HG02678 (cell line): ENCODE measurements at regions not wholly inside any gene's neighbourhood (a gene's known extent, or its start where the extent isn't known, plus 50 kb on each side); places are given as distances from the start of the nearest gene placed in this dataset.
"Not testable (repeated sequence)": the region's sequence is repeated elsewhere in the genome, so short reads cannot be mapped to it uniquely, and the experiment has no call there.

Source experiments
- ATAC-seq: cut with Tn5 transposase; IDR thresholded peaks from one replicate; pipeline ENCODE4 v1.9.1; 2021; ENCODE audit warnings: mild to moderate bottlenecking, moderate library complexity; ENCODE audit not compliant: unreplicated experiment

GRCh38 chr6:169858293-169858934 is 107.0 kb downstream of the ERMARD start:
- no peak for ATAC-seq

- no peak for ATAC-seq
These were observed 106.2 kb downstream of the ERMARD start for GRCh38 chr6:169857343-169858292.

GRCh38 chr6:169856442-169857342 is 105.3 kb downstream of the ERMARD start:
- not testable (repeated sequence) for ATAC-seq

- ATAC-seq, result no peak
These were observed 103.4 kb downstream of the ERMARD start for GRCh38 chr6:169854813-169855212.

- no peak for ATAC-seq
These were observed 102.8 kb downstream of the ERMARD start for GRCh38 chr6:169854083-169854725.

- no peak for ATAC-seq
These were observed 102.0 kb downstream of the ERMARD start for GRCh38 chr6:169853196-169854082.

GRCh38 chr6:169852504-169853195 is 101.2 kb downstream of the ERMARD start:
- ATAC-seq, result no peak

GRCh38 chr6:169851641-169852503 is 100.5 kb downstream of the ERMARD start:
- no peak for ATAC-seq

GRCh38 chr6:169850746-169851145 is 99.3 kb downstream of the ERMARD start:
- ATAC-seq, result no peak

GRCh38 chr6:169850154-169850553 is 98.7 kb downstream of the ERMARD start:
- no peak for ATAC-seq

- ATAC-seq, result no peak
These were observed 98.0 kb downstream of the ERMARD start for GRCh38 chr6:169849396-169849795.

GRCh38 chr6:169848946-169849345 is 97.5 kb downstream of the ERMARD start:
- ATAC-seq, result no peak

GRCh38 chr6:169847901-169848311 is 96.5 kb downstream of the ERMARD start:
- no peak for ATAC-seq

- no peak for ATAC-seq
These were observed 95.8 kb downstream of the ERMARD start for GRCh38 chr6:169847141-169847674.

GRCh38 chr6:169846286-169847056 is 95.0 kb downstream of the ERMARD start:
- ATAC-seq, result no peak

GRCh38 chr6:169845426-169846285 is 94.2 kb downstream of the ERMARD start:
- no peak for ATAC-seq
